GM21717 (cell line): ENCODE measurements at regions not wholly inside any gene's neighbourhood (a gene's known extent, or its start where the extent isn't known, plus 50 kb on each side); places are given as distances from the start of the nearest gene placed in this dataset.
"Not testable (repeated sequence)": the region's sequence is repeated elsewhere in the genome, so short reads cannot be mapped to it uniquely, and the experiment has no call there.

Source experiments
- ATAC-seq: cut with Tn5 transposase; IDR thresholded peaks from one replicate; pipeline ENCODE4 v1.9.1; 2021; ENCODE audit warnings: mild to moderate bottlenecking, moderate library complexity; ENCODE audit not compliant: unreplicated experiment

DNA sequence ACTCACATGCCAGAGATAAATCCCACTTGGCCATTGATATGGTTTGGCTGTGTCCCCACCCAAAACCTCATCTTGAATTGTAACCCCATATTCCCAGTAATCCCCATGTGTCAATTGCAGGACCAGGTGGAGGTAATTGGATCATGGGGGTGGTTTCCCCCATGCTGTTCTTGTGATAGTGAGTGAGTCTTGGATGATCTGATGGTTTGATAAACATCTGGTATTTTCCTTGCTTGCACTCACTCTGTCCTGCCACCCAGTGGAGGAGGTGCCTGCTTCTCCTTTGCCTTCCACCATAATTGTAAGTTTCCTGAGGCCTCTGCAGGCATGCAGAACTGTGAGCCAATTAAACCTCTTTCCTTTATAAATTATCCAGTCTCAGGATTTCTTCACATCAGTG, 50.4 kb upstream of the B3GAT2 start:
- ATAC-seq = not testable (repeated sequence)

DNA sequence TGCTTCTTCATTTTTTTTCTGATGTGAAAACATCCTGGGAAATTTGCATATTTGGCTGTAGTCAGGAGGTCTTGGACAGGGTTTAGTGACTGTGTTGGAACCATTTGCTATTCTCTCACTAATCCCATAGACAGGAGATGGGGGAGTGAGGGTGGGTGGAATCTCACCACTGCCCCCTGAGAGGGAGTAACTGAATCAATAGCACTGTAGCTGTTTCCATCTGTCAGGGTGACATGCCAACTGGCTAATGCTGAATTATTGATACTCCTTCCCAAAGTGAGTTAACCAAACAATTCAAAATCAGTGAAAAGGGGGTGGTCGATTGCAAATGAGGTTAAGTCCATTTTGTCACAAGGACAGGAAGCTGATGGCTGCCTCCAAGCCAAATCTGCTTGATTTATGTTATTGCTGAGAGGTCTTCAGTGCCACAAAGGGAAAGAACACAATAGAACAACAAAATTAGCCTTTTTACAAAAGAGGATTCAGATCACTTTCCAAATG, 55.1 kb upstream of the B3GAT2 start:
- ATAC-seq = no peak

DNA sequence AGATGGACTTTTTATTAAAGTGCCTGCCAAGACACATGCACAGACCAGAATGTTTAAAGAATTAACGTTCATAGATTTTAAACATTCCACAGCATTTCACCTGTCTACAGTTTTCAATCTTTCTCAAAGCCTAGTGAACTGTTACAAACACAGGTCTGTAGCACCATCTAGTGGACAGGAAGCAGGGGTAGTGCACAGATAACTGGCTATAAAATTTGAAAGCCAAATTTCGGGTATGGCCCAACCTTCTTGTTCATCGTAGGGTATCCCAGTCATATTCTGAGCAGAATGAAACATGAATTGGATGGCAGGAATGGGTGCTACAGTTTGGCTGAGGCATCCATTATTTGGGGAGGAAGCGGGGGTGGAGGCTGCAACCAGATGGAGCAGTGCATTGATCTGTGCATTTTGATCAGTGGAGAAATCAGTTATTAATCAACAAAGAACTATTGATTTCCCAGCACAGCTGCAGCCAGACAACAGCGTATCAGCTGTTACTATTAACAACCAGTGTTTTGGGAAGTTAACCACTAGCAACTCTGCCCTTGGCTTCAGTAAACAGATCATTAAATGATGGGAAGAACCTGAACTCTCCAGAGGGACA, 56.1 kb upstream of the B3GAT2 start:
- peak; percentile 90 for ATAC-seq

DNA sequence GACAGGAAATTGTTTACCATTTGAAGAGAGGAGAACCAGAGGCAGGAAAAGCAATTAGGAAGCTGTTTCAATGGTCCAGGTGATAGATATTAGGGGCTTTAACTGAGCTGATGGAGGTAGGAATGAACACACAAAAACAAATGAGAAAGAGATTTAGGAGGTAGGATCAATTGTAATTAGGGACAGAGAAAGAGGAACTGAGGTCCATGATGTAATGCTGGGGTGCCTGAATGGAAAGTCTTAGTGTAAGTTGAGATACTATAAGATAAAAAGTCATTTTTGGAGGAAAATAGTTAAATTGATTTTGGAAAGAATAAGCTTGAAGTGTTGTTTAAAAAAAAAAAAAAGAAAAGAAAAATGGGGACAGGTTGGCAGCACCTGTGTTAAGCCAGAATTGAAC, 58.5 kb upstream of the B3GAT2 start:
- ATAC-seq = no peak

DNA sequence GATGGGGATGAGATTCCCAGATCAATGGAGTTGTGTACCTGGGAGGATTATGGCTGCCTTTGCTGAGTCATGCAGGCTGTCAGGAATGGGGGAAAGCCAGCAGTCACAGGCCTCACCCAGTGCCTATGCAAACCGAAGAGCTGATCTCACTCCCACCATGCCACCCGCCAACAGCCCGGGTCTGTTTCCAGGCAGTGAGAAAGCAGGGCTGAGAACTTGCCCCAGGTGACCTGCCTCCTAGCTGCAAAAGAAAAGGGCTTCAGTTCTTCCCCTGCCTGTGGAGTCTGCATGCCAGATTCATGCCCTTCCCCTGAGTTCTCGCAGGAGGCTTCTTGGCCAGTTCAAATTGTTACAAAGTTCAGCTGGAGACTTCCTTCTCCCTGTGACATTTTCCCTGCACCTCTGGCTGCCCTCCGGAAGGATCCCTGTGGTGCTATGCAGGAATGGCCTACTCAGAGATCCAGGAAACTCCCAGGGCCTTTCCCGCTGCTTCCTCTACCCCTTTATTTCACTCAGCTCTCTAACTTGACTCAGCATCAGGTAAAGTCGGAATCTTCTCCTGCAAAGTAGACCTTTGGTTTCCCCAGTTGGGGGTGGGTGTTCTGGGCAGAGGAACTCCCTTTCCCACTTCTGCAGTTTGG, 71.5 kb upstream of the B3GAT2 start:
- ATAC-seq = no peak

DNA sequence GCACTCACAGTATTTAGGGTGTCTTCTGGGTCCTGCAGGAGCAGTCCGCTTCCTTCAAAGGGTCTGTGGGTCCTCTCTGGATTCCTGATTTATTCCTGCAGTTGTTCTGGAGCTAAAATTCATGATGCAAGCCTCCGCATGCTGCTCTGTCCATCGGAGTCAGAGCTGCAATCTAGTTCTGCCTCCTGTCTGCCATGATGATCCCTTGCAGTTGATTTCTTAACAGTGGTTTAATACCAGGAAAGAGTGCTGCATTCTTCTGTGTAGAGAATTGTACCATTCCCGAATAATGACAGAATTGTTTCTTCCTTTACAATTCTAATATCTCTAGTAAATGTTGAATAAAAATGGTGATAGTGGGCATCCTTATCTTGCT, 72.0 kb upstream of the B3GAT2 start:
- ATAC-seq = no peak

DNA sequence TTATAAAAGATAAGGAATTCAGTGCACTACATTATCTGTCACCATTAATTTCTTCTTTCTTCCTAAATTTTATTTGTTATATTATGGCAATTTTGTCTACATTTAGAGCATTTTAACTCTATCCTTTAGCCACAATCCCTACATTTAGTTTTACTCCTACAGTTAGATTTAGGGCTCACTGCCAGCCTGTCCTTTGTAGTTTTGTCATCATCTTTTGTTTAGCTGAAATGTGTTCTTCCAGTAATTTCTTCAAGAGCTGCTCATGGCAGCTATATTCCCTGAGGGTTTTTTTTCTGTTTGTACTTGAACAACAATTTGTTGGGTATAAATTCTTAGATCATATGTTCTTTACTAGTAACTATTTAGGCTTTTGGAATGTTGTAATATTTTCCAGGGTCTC, 72.7 kb upstream of the B3GAT2 start:
- no peak for ATAC-seq

DNA sequence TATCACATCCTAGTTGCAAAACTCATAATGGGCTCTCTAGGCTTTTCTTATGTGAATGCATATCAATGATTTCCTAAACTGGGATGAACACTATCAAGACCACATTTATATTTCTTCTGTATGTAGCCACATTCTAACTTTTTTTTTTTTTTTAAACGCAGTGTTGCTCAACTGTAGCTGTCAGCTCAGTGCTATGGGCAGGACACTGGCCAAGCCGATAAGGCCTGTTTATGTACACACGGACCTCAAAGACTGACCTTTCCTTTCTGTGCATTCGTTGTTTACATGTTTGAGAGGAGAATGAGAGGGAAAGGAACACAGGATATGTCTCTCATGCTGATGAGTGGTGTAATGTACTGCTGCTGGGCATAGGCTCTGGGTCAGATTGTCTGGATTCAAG, 75.1 kb upstream of the B3GAT2 start:
- ATAC-seq = no peak

DNA sequence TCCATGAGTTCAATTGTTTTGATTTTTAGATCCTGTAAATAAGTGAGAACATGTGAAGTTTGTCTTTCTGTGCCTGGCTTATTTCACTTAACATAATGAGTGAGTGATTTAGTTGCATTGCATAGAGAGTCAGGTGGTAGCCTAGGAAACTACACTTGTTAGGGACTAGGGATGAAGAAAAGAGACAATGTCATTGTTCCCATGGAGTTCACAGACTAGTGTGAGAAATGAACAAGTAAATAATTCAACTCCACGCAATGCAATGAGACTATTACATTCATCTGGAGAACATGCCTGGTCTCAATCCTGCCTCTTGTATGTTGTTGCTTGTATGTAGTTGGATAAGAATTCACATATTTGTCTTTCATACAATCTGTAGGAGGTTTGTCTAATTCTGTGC, 76.3 kb upstream of the B3GAT2 start:
- no peak for ATAC-seq

DNA sequence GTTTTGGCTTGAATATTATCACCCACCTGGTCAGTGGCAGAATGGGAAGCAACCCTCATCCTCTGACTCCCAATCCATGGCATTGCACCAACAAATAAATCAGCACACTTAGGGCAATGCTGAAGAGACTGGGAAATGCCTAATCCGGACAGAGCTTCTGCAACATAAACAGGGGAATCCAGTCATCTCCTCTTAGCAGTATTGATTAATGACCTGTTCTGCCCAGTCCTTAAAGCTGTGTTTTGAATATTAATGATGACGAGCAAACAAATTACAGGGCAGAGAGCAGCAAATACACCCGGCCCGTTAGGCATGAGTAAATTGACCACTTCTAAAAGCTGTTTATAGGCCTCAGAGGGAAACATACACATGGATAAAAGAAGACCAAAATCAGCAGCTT, 77.0 kb upstream of the B3GAT2 start:
- no peak for ATAC-seq

DNA sequence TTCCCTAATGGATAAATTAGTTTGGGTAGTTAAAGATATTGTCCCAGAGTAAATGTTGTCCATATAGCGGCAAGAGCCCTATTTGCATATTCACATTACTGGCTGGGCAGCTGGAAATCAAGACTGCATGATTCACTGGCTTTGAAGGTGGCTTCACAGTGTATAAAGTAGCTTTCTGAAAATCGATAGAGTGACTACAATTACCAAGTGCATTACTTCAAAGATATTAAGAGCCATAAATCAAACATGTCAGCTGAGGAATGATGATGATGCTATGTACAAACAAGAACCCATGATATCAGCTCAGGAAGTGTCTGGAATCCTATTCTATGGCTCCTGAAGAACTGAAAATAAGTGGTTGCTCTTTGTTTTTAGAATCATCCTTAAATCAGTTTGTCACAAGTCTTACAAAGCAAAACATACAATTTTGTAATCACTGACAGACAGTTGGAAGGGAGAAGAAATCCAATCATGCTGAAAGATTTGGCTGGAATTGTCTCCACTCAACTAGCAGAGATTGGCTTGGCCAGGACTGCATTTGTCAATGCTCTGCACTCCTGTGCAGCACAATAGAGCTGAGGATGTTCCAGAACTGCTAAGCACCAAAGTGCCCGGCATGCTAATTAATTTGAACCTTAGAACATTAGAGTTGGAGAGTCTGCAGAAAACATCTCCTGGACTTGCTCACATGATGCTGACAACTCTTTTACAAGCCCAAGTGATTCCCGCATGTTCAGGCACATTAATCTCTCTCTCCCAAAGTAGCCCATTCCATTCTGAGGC, 77.9 kb upstream of the B3GAT2 start:
- no peak for ATAC-seq

DNA sequence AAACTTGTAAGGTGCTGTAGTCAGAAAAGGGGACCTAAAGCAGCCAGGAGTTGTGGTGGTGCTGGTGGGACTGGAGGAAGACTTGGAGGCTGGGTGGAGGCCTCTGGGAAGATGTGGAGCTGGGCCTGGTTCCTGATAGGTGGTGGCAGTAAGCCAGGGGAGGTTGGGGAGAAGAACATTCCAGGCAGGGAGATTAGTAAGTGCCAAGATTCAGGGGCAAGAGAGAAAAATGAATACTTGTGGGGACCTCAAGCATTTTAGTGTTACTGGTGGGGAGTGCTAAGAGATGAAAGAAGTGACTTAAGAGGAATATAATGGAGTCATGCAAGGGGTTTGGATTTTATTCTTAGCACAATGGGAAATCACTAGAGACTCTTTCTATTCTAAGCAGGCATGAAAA, 79.0 kb upstream of the B3GAT2 start:
- no peak for ATAC-seq

DNA sequence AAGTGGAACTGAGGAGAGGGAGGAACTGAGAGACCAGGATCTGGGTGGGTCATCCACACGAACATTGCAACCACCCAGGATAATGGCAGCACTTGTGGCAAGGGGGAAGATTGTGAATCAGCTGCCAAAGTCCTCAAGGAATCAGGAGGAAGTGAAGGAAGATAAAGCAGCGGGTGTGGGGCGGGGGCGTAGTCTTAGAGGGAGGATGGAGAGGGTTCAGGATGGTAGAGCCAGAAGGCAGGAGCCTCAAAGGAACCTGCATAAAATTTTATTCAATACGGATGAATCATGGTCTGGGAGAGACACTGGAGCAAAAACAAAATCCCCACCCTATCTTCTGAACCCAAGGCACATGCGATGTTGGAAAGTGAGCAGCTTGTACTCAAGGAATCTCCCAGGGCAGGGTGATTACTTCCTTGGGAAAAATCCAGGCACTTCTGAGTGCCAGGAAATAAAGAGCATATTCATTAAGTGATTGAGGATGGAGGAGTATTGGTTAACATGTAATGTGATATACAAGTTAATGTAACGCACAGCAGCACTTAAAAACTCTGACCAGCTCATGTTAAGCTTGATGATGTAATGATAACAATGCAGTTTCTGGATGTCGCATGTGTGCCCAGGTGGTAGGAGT, 82.0 kb upstream of the B3GAT2 start:
- ATAC-seq = no peak

DNA sequence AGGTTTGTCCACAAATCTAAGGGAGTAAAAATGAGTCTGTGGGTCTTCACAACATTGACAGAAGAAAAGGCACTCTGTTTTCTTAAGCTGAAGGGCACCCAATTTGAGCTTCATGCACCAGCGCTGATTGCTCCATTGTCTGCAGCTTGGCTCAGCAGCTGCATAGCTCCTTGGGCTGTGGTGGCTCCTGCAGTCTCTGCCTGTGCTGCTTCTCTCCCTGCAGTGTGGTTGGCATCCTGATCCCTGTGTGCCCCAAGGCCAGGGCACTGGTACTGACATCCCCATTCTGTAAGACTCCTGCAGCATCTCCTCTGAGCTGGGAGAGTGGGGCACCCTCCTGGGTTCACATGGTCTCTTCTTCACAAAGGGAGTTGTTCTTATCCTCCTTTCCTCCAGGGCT, 83.2 kb upstream of the B3GAT2 start:
- no peak for ATAC-seq

DNA sequence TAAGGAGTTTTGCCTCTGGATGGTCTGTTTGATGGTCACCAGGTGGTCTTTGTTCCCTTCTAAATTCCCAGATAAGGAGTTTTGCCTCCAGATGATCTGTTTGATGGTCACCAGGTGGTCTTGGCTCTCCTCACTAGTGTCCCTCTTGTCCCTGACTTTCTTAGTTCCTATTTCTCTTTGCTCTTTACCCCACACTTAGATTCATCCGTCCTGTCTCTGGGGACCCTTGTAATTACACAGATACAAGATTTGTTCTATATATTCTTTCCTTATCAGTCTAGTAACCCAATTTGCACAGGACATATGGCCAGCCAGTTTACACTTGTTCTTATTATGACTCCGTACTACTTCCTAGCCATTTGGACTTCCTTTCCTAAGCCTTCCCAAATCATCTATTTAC, 84.0 kb upstream of the B3GAT2 start:
- no peak for ATAC-seq

DNA sequence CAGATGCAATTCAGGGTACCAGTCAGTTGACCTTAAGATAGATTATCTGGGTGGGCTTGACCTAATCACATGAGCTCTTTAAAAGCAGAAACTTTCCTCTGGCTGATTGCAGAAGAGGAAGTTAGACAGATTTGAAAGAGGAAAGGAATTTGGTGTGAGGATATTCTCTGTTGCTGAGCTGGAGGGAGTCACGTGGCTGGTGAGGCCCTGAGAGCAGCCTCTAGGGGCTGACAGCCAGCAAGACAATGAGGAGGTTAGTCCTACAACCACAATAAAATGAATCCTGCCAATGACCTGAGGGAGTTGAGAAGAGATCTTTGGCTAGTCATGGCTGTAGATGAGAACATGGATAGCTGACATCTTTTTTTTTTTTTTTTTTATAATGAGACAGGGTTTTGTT, 87.0 kb upstream of the B3GAT2 start:
- ATAC-seq = no peak

DNA sequence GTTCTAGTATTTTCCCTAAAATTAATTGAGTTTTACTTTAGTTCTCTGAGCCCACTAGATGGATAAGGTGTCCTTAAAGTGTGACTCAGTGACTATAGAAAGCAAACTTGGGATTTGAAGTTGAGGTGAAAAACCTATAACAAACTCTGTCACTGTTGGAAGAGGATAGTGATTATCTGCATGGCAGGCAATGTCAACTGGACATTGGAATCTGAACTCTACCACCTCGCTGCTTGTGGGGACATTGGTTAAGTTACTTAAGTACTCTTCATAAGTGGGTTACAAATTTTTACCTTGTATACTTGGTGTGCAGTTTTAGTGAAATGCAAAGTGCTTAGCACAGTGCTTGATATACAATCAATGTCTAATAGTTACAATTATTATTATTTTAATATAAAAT, 87.9 kb upstream of the B3GAT2 start:
- ATAC-seq = no peak

DNA sequence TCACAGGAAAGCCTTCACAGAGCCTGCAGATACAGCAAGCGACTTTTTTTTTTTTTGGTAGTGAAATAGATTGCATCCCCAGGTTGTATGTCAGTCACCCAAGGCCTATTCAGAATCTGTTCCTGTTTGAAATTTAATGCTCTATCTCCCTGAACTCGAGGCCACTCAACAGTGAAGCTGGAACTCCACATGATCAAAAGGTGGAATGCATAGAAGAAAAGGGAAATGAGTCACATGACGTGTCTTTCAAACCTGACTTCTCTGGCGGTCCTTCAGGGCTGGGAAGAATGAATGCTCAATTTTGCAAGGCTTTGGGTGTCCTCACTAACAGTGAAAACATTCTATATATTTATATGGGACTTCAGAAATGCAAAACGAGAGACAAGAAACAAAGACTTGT, 88.4 kb upstream of the B3GAT2 start:
- ATAC-seq = no peak

DNA sequence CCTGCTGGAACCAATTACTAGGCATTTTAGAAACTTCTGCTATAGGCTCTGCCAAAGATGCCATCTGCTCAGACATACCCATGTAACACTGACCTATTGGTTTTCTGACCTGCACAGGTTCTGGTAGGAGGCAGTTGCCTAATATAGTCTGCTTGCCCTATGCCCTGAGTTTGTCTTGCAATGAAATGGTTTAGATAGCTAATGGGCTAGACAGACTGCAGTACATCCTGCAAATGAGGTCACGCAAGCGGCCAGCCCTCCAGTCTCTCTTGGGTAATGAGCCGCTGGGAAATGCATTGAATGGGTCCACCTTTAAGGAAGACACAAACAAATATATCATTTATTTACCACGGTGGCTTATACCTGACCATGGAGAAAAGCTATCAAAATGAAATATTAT, 90.6 kb upstream of the B3GAT2 start:
- no peak for ATAC-seq

DNA sequence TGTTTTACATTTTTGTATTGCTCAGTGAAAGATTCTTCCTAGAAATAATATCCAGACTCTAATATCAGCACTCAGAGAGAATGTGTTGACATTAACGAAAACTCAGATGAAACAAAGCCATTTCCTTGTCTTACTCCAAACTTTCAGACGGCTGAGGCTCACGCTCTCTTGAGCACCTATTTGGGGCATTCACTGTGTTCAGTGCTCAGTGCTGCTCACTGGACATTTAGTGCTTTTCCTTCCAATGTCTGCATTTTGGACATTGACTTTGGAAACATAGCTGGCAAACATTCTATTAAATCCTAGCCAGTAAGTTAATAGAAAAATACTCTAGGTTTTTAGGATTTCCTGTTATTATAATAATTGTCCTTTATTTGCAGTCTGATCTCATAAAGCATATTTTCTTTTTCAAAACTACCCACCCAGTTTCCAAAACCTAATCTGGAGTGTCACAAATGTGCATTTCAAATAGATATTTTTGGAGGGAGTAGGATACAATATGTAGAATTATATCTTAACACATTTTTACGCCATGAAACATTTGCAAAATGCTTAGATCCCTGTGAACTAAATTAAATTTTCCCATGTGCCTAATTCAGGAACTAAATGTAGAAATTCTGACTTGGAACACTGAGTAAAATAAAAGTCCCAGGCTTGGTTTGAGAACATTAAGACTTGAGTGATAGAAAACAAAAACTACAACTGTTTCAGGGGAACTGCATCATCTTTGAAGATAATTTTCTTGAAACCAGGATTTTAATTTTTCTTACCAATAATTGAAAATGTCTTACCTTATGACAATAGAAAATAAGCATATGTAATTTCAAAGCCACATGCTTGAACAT, 91.7 kb upstream of the B3GAT2 start:
- ATAC-seq = no peak

DNA sequence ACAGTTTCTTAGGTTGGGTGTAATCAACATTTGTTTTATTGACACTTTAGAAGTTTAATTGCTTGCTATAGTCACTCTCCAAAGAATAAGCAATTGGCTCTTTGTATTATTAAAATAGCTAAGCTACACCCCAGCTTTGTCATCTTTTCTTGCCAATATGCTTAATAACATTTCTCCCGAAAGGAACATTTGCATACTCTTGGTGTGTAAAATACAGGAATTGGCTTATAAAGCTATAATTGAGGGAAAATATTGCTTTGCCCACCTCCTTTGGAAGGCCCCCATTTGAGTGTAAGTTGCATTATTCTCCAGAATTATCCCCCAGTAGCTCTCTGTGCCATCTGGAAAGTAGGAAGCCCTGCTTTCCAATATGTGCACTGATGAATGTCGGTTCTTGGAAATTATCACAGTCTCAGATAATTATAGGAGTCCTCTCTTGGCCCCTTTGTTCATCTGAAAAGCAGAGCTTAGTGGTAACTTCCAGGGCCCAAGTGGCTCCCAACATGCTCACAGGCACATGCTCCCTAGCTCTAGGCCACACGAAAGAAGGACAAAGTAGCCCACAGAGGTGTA, 92.4 kb upstream of the B3GAT2 start:
- no peak for ATAC-seq
